ENCODE measurements at regions not wholly inside any gene's neighbourhood (a gene's known extent, or its start where the extent isn't known, plus 50 kb on each side); places are given as distances from the start of the nearest gene placed in this dataset.

DNA sequence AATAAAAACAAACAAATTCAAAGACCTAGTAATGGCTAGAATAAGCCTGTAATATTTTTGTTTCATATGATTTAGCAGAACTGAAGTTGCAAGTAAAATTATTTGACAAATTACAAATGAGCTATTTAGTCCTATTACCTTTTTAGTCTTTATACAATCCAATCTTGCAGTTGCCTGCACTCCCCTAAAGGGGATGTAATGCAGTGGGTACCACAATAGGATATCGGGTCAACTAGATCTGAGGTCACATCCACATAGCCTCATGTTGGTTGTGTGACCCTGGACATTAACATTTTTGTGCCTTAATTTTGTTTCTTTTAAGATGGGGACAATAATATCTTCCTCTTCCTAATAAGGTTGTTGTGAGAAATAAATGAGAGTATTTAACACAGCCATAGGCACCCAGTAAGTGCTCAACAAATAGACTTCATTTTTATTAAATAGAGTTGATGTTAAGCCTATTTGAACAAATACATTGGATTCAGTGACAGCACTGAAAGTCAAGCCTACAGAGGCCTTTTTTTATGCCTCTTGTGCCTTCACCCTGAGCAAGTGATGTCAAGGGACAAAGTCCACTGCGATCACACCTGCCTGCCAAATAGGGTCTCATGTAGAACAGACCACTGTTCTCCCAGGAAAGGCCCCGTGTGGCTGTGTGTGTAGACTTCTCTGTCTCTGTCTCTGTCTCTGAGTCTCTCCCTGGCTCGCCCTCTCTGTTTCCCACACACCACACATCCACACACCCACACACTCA lies 124.8 kb downstream of the EVX1 start:
- no peak for DNase-seq

DNA sequence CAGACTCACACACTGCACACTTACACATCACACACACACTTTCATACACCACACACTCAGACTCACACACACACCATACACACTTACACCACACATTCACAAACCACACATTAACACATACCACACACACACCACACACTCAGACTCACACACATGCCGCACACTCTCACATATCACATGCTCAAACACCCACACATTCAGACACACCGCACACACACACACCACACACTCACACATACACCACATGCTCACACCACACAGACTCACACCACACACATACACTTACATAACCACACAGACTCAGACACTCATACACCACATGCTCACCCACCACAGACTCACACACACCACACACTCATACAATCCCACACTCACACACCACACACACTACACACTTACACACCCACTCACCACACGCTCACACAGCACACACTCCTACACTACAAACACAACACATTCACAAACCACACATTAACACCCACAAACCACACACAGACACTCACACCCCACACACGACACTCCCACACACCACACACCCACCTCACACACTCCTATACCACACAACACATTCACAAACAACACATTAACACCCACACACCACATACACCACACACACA lies 125.4 kb downstream of the EVX1 start:
- DNase-seq, result no peak

DNA sequence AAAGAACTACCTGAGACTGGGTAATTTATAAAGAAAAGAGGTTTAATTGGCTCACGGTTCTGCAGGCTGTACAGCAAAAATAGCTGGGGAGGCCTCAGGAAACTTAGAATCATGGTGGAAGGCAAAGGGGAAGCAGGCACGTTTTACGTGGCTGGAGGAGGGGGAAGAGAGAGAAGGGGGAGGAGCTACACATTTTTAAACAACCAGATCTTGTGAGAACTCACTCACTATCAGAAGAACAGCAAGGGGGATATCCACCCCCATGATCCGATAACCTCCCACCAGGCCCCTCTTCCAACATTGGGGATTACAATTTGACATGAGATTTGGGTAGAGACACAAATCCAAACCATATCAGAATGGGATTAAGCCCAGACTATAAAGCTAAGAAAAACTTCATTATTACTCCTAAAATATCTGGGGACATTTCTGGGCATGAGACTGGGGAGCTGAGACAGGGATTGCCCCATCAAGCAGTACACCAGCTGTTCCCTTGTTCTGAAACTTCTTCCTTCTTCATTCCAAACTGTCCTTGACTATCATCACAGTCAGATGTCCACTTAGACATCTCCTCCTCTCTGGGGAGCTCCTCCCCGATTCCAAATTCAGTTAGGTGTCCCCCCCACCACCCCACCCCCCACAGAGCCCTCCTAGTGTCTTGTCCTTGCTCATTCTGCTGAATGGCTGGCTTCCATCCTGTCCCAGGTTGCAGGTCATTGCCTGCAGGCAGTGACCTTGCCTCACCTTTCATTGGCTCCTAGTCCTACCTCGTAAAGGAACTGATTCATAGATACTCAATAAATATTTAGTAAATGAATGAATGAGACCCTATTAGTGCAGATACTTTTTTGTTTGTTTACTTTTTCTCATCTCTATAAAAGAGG lies 132.6 kb downstream of the EVX1 start:
- DNase-seq, result no peak

DNA sequence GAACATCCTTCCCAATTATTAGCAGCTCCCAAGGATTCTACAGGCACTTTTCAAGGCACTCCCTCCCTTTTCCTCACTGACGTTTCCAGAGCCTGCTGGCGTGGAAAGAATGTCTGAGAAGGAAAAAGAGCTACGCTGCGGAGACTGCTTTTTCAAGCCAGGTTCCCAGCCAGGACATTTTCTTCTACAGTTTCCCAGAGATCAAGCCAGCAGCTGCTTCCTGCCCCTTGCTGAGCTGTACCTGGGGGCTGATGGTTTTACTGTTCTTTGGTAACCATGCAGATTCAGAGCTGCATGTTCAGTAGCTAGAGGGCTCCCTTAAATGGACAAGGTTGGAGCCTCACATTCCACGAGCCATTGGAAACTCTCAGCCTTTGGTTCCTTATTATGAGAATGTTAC lies 133.4 kb downstream of the EVX1 start:
- DNase-seq, result no peak

DNA sequence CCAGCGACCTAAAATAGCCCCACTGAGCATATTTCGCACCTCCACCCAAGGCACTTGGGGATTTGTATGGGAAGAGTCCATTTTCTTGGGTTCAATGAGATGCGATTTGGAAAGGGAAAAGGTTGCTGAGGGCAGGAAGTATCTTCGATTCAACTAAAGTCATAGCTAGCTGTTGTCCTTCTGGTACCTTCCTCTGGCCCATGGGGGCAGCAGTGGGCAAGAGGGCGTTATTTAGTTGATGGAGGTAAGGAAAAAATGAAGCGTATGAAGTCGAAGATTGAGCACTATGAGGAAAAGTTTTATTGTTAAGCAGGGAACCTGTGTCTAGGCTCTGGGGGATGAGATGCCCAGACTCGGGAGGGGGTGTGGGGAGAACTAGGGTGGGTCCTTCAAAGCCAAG lies 135.4 kb downstream of the EVX1 start:
- DNase-seq, result no peak

DNA sequence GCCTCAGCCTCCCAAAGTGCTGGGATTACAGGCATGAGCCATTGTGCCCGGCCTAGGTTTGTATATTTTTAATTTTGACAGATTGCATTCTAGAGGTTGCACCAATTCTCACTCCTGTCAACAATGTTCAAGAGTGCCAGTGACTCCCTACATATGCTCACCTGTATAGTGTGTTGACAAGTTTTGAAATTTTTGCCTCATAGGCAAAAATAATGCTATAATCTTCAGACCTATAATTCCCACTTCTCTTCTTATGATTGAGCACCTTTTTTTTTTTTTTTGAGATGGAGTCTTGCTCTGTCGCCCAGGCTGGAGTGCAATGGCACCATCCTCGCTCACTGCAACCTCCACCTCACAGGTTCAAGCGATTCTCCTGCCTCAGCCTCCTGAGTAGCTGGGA lies 139.7 kb downstream of the EVX1 start:
- DNase-seq, result no peak

DNA sequence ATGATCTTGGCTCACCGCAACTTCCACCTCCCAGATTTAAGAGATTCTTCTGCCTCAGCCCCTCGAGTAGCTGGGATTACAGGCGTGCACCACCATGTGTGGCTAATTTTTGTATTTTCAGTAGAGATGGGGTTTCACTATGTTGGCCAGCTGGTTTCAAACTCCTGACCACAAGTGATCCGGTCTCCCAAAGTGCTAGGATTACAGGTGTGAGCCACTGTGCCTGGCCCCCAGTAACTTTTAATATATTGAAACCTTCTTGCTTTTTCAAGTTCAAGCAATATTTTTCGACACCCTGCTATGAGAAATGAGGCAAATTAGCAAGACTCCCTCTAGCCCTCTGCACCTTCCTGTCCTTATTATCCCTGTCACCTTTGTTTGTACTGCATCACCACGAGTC lies 144.0 kb downstream of the EVX1 start:
- no peak for DNase-seq

DNA sequence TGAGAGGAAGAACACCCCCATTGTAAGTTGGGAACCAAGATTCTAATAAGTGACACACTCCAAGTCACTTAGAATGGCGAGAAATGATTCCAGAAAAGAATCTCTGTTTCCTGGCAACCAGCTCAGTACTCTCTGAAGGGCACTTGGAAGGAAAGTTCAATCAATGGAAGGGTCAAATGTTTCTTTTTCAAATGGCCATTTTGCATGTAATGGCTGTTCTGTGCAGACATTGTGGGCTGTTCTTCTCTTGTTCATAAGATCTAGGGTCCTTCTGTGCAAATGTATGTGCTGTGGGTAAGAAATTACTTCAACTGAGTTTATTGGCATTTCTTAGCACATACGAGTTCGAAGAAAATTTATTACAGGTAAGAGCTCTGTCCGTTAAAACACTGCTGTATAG lies 145.3 kb downstream of the EVX1 start:
- DNase-seq, result no peak

DNA sequence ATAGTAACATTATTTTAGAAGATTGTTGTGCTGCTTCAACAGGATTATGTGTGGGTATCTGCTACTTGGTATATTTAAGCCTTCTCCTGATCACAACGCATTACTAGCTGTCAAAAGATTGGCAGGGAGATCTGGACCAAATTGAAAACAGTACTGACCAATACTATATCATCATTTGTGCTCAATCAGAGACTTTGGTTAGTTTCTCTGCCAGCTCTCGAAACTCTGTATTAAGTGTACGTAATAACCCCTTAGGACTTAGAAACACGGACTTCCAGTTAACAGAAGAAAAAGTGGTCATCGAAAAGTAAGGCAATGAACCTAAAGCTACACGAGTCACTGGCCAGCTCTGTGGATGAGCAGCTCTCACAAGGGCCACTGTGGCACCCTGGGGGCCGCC lies 146.0 kb downstream of the EVX1 start:
- no peak for DNase-seq

DNA sequence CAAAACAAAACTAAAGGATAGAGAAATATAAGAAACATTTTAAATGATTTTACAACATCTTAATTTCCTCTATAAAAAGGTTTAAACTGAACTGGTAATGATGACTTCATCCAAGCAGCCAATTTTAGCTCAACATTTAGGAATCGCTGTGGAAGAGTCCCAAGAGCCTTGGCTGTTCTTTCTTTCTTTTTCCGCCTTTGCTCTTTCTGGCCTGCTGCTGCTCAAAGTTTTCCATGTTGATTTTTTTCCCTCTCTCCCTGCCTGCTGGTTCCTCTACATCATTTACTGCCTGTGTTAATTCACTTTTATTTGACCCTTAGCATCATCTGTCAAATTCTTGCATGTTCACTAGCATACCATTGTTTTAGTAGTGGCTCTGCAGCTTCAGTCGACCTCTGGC lies 146.9 kb downstream of the EVX1 start:
- no peak for DNase-seq

DNA sequence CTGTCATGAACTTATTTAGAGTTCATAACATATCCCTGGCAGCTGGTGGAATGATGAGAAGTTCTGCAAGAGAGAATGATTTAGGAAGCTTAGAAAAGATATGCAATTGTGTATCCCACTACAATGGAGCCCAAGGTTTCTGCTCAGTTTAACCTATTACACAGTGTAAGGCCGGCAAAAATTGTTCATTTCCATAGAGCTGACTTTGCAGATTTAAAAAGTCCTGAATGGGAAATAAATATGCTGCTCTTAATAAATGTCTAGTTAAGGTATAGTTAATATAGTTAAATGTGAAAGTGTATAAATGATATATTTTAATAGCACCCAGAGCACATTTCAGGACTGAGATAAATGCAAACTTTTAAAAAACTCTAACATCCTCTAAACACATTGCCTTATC lies 149.9 kb downstream of the EVX1 start:
- DNase-seq, result no peak

DNA sequence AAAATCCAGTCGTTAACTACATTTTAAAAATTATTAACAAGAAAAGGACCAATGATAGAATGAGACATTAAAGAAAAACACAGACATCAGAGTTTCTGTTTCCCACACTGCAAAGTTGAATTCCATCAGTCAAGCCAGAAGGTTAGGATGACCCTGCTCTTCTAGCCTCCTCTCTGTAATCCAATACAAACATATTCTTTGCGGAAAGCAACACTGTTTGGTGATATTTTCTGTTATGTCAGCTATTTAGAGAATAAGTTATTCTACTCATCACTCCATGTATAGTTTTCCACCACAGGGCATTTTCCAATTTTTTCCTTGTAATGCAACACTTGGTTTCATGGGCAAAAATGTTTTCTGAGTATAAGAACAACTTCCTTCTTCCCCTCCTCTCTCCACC lies 152.3 kb downstream of the EVX1 start:
- DNase-seq, result no peak

DNA sequence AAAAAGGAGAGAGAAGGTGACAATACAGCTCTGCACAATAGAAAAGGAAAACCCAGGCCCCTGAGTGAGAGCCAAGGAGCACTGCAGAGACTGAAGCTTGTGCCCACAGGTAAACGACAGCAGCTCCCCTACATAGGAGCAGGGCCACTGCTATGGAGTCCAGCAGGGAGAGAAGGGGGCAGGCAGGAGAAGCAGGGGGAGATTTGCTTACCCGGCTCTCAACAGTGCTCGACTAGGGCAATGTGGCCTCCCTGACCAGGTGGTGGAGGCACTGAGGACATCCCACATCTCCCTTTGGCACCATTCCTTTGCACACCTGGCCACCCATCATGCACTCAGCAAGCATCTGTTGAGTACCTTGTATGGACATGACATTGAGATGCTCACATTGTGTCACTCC lies 153.0 kb downstream of the EVX1 start:
- DNase-seq, result no peak

DNA sequence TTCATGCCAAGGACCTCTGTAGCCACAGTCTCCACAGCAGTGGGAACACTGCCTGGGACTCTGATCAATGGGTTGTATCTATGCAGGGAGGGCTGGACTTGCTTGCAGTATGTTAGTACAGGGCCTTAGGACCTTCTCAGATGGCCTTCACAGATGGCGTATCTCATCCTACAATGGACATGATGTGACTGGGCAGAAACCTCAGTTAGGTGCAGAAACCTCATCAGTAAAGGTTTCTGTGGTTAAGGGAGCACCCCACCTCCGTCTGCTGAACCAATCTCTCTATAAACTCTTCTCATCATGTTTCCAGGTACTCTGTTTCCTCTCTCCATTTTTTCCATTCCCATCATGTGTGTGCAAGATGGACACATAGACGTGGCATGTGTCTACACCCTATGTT lies 154.9 kb downstream of the EVX1 start:
- no peak for DNase-seq

DNA sequence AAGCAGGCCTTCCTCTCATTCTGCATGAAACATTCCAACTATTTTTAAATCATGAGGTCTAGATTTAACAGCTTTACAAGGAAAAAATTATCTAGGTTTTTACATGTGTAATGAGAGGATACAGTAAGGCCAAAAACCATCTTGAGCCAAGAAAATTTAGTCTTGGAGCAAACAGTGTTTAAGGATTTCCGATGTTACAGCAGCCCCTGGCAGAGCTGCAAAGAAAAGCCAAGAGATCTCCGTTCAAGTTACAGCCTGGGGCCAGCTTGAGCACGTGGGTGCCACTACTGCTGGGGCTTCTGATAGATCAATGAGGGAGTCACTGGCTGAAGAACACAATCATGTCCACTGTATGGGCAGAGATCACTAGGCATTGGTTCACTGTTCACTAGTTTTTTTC lies 156.2 kb downstream of the EVX1 start:
- no peak for DNase-seq

DNA sequence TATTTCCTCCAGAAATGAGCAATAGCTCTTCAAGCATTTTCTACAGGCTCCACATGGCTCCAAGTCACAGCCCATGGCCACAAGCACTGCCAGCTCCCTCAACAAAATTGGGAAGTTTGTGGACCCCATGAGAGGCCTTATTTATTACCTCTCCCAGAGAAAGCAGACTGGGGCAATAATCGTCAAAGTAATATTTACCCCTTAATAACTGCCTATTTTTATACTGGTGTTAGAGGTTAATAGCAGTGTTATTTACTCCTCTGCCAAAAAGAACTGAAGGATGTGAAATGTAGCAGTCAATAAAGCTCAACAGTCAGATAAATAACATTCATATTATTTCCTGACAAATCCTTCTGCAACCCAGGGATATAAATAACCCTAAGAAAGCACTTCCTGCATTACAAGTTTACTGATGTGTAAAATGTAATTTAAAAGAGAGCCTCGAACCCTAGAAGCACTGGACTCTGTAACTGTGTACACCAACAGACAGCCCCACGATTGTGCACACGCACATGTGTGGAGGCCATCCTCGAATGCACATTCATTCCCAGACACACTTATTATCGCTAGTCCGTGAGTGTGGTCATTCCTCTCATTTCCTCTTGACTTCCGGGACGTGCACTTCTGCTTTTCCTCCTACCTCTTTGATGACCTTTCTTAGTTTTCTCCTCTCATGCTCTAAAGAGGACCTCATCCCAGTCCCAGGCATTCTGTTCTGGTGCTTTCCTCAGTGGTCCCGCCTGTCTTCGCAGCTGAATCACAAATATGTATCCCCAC lies 157.4 kb downstream of the EVX1 start:
- no peak for DNase-seq

DNA sequence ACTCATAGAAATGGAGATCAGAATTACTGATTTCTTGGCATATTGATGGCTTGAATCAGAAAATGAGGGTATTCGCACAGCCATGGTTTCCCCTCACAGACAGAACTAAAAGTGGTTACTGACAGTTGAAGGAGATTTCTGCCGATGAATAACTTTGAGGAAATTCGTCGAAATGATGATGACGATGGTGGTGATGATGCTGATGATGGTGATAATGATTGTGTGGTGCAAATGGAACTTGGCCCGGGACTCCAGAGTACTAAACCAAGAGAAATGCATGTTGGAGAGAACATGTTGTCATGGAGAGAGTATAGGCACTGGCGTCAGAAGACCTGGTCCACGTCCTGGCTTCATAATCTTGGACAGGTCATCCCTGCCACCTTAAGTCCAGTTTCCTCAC lies 163.2 kb downstream of the EVX1 start:
- DNase-seq, result no peak

DNA sequence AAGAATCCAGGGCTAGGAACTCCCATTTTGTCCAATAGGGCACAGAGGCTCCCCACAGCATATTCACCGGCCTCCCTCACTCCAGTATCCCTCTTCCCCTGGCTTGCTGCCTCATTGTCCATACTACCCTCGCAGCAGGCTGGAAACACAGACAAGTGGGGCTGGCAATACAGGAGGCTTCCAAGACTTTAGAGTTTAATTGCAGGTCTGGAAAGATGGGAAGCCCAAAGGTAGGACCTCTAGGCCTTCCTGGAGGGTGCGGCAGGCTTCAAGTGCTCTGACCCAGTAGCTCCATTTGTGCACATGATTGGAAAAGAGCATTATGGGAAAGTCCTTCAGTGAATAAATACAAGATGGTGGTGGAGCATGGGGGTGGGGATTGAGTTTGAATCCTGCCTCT lies 166.7 kb downstream of the EVX1 start:
- no peak for DNase-seq

DNA sequence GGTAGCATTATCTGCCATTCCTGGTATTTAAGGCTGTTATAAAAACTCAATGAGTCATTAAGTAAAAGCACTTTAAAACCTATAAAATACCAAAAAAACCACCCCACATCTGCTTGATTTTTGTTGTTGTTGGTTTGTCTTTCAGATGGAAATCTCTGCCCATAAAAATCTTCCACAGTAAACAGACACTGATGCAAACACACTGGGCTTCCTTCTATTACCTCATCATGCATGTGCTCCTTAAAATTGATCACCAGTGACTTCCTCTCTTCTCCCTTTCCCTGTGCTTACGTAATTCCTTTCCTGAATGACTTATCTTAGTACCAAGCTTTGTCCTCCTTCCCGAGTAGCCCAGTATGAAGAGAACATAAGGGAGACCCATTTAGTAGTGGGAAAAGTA lies 167.2 kb downstream of the EVX1 start:
- no peak for DNase-seq

DNA sequence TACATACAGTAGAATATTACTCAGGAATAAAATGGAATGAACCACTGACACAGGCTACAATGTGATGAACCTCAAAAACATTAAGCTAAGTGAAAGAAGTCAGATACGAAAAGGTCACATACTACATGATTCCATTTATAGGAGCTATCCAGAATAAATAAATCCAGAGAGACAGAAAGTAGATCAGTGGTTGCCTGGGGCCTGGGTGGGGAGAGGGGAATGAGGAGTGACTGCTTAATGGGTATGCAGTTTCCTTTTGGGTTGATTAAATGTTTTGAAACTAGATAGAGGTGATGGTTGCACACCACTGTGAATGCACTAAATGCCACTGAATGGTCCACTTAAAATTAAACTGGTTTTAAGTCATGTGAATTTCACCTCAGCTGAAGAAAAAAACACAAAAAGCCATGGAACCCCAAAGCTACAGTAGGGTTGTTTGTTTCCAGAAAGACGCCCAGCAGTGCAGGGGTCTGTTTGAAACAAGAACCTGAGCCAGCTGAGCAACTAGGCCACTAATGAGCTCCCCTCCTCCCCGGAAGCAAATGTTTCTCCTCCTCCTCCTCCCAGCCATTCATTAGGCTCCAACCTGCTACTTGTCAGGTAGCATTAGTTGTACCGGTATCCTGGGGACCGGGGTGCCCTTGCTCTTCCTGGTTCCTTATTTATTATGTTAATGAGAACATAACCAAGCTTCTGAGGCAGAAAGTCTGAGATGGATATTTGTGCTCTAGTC lies 168.4 kb downstream of the EVX1 start:
- DNase-seq, result peak in 1 of 3 experiments; percentile 20

DNA sequence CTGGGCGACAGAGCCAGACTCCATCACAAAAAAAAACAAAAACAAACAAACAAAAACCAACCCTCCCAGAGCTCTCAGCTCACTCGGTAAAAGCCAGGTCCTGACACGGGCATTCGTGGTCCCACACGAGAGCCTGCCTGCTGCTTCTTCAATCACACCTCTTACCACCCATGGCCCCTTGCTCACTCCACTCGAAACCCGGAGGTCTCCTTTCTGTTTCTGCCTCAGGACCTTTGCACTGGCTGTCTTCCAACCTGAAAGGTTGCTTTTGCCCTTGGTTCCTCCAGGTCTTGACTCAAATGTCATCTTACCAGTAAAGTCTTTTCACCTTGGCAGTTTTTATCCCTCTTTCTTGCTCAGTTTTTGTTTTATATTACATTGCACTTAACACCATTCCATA lies 169.6 kb downstream of the EVX1 start:
- no peak for DNase-seq

DNA sequence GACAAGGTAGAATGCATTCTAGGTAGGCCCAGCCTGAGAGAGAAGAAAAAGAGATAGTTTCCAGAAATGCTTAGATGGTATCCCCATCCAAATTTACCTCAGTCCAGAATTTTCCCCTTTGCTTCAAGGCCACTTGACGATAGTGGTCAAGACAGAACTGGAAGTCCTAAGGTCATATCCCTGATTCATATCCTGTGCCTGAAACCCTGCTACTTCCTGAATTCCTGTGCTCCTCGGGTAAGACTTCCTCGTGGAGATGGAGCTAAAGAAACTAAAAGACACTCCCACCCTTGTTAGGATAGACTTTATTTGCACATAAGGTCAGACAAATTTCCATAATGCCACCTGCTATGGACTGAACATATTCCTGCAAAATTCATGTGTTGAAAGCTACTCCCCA lies 175.9 kb downstream of the EVX1 start:
- DNase-seq, result no peak
